GM18861 (cell line): ENCODE measurements at regions not wholly inside any gene's neighbourhood (a gene's known extent, or its start where the extent isn't known, plus 50 kb on each side); places are given as distances from the start of the nearest gene placed in this dataset.

ENCODE experiments used
- ATAC-seq: cut with Tn5 transposase; IDR thresholded peaks from one replicate; pipeline ENCODE4 v1.9.1; 2021; ENCODE audit not compliant: unreplicated experiment

DNA sequence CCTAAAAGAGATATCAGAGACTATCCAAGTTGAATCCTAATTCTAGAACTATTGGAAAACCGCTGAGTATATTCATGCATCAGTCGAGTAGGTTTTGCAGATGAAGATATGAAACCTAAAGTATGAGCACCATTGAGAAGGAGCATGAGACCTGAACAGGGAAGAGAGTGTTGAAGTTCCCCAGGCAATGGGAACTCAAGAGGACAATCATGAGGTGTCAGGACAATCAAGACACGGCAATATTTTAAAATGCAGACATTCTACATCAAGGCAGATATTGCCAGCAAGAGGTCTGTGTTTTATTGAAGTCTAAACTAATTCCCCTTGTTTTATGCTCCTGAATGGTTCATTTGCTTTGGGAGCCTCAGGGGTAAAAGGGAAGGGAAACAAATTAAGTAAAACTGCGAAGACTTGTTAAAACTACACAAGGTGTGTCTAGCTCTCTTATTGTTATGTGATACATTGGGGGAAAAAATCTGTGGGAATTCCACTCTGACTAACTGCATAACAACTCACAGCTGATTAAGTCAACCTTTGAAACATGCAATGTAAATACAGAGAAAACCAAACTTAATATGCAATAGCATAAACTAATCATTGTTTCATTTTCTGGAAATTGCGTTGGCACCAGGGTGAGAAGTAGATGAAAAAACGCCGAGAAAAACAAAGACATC lies 347.9 kb upstream of the ADGRL2 start:
- ATAC-seq: no peak

DNA sequence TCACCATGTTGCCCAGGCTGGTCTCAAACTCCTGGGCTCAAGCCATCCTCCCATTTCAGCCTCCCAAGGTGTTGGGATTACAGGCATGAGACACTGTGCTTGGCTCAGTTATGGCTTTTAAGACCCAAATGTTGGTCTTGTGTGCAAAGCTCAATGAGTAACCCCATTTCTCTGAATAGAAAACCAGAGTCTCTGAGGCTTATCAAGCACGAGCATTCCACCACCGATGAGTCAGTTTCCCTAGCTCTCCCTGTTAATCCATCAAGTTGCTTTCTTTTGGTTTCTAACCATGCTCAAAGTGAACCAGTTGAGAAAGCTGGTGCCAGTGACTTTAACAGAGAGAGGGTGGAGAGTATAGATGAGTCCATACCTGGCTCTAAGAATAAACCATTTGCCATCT lies 350.9 kb upstream of the ADGRL2 start:
- ATAC-seq: no peak

DNA sequence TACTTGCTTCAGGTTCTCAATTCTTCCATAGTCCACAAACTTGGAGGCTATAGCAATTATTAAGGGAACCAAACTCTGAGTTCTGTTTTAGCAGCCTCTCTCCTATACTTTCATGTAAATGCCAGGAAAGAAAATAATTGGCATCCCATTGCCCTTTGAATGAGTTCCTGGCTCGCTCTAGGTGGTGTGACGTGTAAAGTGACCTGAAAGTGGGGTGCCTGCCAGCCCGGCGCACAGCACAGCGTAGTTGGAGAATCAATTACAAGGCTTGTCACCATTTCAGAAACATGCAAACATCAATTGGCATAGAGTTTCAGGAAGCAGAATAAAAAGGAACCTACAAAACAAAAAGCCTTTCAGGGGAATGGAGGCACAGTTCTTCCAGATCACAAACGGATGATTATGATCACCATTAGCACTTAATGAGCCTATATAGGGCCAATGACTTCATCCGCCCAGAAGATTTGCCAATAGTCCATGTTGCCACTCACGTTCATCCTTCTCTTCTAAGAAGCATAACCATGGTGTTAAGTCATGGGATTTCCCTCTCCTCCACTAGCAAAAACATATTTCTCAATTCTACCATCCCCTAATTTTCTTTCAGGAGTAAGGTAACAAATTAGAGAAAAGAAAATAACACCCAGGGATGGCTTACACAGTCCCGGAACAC lies 354.6 kb upstream of the ADGRL2 start:
- ATAC-seq: no peak

DNA sequence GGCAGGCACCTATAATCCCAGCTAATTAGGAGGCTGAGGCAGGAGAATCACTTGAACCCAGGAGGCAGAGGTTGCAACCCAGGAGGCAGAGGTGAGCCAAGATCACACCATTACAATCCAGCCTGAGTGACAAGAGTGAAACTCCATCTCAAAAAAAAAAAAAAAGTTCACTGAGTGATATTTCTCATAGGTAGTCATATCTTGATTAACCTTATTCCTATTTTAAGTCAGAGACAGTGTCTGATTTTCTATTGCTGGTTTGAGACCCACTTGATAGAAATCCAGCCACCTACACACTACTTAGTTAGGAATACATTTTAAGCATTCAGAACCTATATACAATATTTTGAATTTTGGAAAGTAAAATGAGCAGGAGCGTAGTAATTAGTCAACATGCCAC lies 357.4 kb upstream of the ADGRL2 start:
- no peak for ATAC-seq

DNA sequence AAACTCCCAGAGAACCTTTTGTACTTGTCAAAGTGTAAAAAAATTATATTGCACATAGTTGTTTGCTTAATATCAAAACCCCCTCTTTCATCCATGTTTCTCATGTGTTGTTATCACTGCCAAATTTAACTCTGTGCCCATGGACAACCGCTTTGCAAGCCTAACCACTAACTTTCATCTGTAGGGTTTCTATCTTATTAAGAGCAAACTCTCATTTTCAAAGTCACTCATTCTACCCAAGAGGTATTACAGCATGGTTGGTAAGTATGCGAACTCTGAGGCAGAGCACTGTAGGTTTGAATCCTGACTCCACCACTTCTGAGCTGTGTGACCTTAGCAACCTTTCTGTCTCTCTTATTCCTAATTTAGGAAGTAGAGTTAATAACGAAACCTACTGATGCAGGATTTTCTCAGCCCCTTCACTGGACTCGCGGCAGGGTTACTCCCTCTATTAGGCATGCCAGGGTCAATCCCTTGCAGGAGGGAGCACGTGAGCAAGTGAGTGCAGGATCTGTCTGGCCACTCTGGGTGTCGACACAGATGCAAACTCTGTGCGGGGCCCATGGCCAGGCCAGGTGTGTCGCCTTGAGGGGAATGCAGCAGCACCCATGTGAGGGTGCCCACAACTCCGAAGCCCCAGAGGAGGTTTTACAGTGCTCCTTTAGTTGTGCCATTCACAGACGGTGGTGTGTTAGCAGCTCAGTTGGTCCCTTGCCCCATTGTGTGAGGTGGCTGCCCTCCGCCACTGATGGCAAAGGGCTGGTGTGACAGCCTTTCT lies 361.5 kb upstream of the ADGRL2 start:
- ATAC-seq: no peak

DNA sequence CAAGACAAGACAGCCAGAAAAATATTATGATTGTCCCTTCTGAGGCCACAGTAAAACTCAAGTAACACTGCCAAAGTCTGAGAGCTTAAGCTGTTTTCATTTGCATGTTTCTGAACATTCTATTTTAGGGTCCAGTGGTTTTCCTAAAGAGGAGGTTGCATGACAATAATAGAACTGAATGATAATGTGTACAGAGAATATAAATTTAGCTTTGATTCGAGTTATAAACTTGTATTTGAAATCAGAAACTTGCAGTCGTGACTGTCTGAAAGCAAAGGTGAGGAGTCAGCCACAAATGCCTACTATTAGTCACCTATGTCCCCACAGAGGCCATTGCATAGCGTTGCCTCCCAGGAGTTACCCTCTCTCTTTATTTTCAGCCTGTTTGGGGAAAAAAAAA lies 363.1 kb upstream of the ADGRL2 start:
- peak; percentile 44 for ATAC-seq

DNA sequence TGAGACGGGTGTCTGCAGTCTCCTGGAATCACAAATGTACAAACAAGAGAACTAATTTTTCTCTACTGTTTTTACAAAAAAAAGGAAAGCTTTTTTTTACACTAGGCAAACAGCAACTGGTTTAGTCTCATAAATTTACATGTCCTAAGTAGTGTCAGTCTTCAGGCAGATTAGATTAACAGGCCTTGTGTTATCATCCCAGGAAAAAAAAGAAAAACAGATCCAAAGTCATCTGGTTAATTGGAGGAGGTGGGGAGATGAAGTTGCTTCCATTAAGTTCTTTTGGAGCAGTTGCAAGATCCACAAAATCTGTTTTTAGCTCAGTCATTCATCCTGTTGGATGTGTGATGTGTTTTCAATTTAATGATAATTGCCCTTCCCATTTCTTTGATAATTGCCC lies 363.5 kb upstream of the ADGRL2 start:
- ATAC-seq: no peak

DNA sequence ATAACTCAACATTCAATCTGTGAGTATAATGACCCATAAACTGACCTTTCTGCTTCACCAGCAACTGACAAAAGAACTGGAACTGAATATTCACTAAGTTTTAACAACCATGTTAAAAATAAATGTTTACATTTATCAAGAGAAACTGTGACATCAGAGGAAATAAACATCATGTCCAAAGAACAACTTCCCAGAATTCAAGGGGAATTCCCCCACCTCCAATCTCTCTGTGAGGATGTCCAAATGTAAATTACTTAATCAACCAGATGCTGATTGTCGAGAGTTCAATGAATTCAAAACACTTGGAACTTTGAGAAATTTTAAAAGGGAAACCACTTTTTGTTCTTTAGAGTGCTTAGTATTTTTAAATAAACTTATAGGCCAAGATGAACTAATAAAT lies 365.6 kb upstream of the ADGRL2 start:
- ATAC-seq: no peak

DNA sequence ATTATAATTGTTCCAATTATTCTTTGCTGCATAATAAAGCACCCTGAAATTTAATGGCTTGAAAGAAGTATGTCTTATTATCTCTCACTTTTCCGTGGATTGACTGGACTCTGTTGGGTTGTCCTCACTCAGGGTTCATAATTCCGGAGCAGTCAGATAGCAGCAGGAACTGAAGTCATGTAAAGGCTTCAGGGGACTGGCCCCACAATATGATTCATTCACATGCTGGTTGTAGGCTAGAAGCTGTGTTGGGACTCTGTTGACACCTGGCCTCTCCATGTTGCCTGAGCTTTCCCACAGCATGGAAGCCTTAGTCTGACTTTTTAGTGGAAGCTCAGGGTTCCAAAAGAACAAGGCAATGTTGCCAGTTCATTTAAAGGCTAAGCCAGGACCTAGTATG lies 367.1 kb upstream of the ADGRL2 start:
- no peak for ATAC-seq

DNA sequence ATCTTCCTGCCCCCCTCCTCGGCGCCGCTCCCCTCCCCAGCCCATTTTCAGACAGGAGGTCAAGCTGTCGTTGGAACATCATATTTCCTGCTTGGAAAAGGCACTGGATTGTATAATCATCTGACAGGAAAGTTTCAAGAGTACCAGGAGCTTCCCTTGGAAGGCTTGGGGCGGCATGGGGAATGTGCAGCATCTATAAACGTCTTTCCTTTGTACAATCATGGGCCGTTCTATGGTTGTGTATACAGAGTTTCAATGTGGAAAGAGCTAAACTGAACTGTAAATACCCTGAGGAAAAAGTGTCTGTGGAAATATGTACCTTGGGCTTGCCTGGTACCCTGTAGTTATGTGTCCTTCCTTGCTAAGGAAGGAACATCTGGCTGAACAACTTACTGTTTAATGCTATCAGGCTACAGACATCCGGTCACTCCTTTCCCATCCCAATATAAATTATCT lies 368.1 kb upstream of the ADGRL2 start:
- ATAC-seq: no peak

DNA sequence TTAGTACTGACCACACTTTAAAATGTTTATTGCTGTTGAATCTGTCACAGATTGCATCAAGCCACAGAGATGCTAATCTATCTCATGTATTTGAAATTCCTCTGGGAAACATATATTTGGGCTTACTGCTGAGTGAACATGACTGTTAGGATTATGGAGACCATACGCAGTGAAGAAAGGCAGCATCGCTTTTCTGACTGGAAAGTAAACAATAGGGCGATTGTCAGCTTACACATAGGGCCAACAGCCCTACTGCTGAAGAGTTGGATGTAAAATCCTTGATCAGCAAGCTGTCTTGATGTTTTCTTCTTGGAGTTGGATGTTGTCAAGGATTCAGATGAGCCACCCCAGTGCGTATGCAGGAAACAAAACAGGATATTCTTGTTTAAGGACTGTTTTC lies 368.7 kb upstream of the ADGRL2 start:
- no peak for ATAC-seq

DNA sequence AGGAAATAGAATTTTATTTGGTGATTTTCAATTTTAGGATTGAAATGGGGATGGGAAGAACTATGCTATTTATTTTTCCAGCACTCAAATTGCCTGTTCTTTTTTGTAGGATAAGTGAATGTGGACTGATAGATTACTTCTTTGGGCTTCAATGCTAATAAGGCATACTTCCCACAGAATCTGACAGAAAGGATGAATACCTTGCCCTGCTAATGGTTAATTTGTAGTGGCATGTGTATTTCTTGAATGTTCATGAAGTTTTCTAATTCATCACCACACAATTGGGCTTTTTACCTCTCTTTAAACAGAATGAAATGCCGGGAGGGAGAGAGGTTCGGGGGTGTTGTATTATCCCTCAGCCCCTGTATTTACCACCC lies 369.1 kb upstream of the ADGRL2 start:
- no peak for ATAC-seq

DNA sequence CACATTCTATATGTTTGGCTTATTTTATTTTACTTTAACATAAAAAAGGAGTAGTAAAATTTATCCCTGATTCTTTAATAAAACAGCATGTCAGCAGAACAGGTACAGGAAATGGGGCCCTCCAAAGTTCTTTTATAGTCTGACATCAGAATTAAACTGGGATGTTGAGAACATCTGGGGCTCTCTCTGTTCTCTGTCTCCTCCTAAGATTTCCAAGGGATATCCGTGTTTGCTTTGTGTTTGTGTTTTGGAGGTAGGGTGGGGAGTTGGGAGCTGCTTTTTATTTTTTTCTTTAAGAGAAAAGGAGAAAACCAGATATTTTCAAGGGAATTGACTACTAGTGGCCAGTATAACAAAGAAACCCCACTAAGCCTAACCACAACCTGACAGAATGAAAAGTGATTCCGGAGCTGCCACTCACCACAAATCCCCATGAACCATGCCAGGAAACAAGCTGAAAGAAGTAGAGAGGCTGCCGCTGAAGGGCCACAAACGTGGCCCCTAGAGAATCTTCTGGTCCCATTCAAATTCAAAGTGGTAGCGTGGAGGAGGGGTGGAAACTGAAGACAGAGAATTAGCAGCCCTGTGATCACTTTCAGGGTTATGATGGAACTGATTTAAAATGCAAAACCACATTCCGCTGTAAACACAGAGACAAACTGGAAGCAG lies 369.6 kb upstream of the ADGRL2 start:
- no peak for ATAC-seq

DNA sequence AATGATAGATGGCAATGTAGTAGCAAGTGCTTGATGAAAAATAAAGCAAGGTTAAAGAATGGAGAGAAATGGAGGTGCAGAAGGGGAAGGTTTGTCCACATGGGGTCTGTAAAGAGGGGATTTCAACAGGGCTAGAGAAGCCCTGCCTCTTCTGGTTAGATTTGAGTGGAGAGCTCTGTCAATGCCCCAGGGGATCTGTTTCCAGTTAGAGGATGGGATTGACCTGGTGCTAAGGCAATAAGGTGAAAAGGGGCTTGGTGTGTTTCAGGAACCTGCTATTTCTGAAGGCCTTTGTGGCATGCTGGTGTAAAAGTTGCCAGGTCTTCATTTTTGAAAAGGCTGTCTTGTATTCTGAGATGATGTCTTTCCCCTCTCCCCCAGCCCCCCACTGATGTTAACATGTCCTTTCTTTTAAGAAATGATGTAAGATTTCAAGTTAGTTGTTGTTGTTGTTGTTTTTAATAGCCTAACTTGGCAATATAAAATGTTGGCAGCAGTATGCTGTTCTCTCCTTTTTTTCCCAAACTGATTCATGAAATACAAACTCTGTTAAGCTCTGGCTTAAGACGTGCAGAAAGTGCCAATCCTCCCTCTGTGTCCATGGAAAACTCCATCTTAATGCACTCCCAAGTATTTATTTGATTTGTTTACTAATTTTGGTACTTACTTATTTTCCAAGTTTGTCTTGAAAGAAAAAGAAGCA lies 370.3 kb upstream of the ADGRL2 start:
- no peak for ATAC-seq

DNA sequence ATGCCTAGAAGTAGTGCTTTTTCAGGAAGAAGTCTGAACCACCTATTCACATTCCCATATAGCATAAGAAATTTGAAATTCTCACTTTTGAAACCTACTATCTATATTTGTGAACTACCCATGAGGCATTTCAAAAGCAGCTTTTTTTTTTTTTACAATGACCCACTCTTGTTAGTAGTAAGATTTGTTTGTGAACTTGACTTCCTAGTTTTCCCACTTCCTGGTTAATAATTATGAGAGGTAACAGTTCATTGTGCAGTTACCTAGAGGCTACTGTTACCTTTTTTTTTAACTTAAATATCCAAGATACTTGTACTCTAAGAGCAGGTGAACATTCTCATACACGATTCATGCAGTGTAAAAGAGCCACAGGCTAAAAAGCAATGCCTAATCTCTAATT lies 371.7 kb upstream of the ADGRL2 start:
- ATAC-seq: no peak

DNA sequence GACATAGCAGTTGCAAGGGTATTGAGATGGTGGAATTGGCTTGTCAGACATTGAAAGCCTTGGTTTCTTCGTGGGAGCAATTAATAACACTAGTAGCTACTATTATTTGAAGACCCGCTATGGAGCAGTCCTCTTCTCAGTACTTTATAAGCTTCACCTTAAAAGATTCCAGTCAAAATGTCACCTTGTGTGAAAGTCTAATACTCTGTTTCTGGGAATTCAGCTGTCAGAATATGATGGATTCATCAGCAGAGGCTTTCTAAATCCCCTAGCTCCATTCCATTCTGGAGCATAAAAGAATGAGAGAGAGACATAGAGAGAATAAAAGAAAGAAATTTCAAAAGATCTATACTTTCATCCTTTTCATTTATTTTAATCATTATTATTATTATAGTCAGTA lies 375.9 kb upstream of the ADGRL2 start:
- ATAC-seq: no peak

DNA sequence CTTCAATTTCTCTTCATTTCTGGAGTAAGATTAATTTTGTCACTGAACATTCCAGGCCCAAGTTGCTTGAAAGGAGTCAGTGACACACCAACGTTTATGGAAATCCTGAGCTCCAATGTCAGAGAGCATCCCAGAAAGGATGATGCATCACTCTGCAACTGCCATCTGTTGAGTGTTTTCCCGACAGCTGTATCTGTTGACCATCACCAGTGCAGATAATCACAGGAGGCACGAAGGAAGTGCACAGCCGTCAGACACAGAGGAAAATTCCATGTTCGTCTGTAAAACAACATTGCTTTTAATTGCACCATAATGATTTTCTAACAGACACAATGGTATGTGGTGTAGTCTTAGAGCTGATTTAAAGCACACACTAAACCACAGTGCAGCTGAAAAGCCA lies 376.7 kb upstream of the ADGRL2 start:
- ATAC-seq: no peak

DNA sequence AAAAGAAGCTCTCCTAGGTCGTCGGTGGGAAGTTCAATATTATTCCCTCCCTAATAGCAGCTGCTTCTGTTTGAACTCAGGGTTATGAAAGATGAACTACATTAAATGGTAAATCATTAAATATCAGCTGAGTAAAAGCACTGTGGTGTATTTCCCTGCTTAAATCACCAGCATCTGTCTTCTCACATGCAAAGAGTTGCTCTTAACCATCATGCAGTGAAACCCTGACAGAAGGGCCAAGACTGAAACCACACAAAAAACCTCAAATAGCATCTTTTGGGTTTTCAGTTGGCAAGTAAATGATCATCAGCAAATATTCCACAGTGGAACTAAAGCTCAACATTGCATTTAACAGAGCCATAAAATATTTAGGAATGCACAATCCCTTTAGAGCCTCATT lies 380.0 kb upstream of the ADGRL2 start:
- ATAC-seq: peak; percentile 71

DNA sequence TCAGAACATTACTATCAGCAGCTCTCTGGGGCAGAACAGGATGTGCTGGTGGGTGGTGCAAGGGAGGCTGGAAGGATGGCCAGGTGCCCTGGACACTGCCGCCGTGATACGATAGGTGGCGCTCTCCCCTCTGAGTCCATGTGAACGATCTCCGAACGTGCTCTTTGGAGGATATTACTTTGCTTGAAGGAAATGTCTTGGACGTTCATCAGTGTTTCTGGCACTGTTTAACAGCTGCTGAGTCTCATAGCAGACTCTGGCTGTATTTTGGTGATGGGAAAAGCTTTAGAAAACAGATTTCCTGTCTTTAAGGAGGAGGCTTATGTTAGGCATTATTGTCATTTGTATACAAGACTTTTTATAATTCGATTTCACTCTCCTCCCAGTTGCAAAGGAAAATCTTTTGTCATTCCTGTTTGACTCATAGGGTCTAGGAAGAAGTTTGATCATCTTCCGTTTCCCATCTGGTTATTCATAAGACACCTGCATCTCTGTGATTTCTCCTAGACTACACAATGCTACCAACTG lies 386.2 kb upstream of the ADGRL2 start:
- ATAC-seq: no peak

DNA sequence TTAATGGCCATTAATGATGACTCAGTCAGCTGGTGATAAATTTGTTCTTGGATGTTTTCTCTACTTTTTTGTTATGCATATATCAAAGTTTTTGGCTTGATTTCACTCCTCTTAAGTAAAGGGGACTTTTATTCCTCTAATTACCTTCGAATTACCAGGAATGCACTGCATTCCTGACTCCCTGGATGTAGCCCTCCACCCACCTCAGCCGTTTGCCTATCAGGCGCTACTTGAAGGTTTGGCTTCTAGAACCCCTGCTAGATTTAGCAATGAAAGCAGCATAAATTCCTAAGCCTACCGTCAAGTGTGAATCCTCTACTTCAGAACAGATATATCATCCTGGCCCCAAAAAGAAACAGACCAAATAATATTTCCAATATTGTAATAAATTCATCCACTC lies 387.8 kb upstream of the ADGRL2 start:
- ATAC-seq: no peak

DNA sequence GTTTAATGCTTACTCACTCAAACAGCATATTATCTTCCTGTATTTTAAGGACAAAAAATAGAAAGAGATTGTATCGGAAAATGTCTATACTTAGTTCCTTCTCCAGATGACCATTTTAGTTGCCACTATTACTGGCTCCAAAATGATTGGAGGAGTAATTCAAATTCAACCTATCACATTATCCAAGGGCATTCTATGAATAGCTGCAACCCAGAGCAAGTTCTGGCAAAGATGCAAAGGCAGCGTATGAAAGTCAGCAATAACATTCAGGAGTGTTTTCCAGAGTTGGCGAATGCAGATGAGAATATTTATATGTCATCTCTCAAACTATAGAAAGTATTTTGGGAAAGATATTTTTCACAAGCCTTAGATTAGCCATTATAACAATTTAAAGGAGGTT lies 389.8 kb upstream of the ADGRL2 start:
- no peak for ATAC-seq
